H1 (cell line): ENCODE measurements at regions not wholly inside any gene's neighbourhood (a gene's known extent, or its start where the extent isn't known, plus 50 kb on each side); places are given as distances from the start of the nearest gene placed in this dataset.

Source experiments
- RNF2 ChIP-seq: fragments of 200-900, 300-1000 bp; sonication (generic); IDR thresholded peaks from 2 replicates; pipeline ENCODE4 v1.7.1; 2016; ENCODE audit warnings: borderline replicate concordance, low read depth, mild to moderate bottlenecking, antibody characterized with exemption, low read length; ENCODE audit not compliant: poor library complexity, severe bottlenecking; ENCODE audit errors: missing control alignments
- TCF12 ChIP-seq: IDR thresholded peaks from 2 replicates; pipeline ENCODE4 v1.6.1; 2011; ENCODE audit warnings: low read depth, mild to moderate bottlenecking, low read length
- ZNF274 ChIP-seq: IDR thresholded peaks from 2 replicates; pipeline ENCODE4 v1.7.0; 2012; ENCODE audit warnings: low read length, borderline replicate concordance; ENCODE audit errors: extremely low read depth
- TF ChIP-seq, protein P1 (sequence below): IDR thresholded peaks from 2 replicates; pipeline ENCODE4 v1.6.1; 2011; ENCODE audit warnings: low read depth, mild to moderate bottlenecking, low read length; ENCODE audit not compliant: insufficient read depth

DNA sequence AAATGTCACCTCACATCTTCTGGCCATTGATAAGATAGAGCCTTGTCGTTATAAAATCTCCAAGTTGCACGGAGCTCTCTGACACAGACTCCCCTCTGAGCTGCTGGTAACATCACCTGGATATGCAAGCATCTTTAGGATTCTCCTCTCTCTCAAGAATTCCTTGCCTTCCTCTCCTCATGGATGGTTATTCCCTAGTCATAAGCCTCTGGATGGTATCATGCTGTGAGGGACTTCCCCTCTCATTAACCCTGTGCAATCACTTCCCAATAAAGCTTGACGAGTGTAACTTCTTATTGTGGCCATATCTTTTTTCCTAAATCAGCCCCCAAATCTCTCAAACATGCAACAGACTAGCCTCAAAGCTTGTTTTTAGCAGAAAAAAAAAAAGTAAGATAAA is 1057.0 kb upstream of the SLIT2 start (continued):
- TF ChIP-seq ZNF274 (no peak), RNF2 (no peak), TCF12 (0 out of 2 replicates have a peak, but pooled peaks have one; percentile 18)
- TF ChIP-seq, protein P1, sequence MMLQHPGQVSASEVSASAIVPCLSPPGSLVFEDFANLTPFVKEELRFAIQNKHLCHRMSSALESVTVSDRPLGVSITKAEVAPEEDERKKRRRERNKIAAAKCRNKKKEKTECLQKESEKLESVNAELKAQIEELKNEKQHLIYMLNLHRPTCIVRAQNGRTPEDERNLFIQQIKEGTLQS = no peak
